Calu3 (cell line): ENCODE measurements at regions not wholly inside any gene's neighbourhood (a gene's known extent, or its start where the extent isn't known, plus 50 kb on each side); places are given as distances from the start of the nearest gene placed in this dataset.

Experiments
- BruUV-seq: library from RNA; stranded (reverse); fragments of 400-500 nt; replicated peaks from 2 replicates; lab custom pipeline; 2021; lab: Mats Ljungman, UMichigan
- CTCF ChIA-PET: fragments of 300-600 bp; sonication (Branson Sonifier 250); formaldehyde crosslinking; loops from one replicate; lab custom pipeline; 2022; ENCODE audit warnings: antibody characterized with exemption; lab: Charles Lee
- DNase-seq: peaks from one replicate; pipeline ENCODE4 v3.0.0; 2022
- H3K27ac Mint-ChIP-seq: one replicate; pipeline ENCODE4 v1.8.0; 2022; ENCODE audit warnings: mixed read lengths; ENCODE audit not compliant: unreplicated experiment
- H3K27me3 Mint-ChIP-seq: one replicate; pipeline ENCODE4 v1.8.0; 2022; ENCODE audit warnings: mixed read lengths; ENCODE audit not compliant: unreplicated experiment
- H3K36me3 Mint-ChIP-seq: one replicate; pipeline ENCODE4 v1.8.0; 2022; ENCODE audit warnings: mild to moderate bottlenecking, moderate library complexity, mixed read lengths; ENCODE audit not compliant: insufficient read depth, unreplicated experiment
- H3K4me1 Mint-ChIP-seq: one replicate; pipeline ENCODE4 v1.8.0; 2022; ENCODE audit warnings: mild to moderate bottlenecking, low read depth, mixed read lengths; ENCODE audit not compliant: unreplicated experiment
- H3K4me3 Mint-ChIP-seq: one replicate; pipeline ENCODE4 v1.8.0; 2022; ENCODE audit warnings: mild to moderate bottlenecking, low read depth, moderate library complexity, mixed read lengths; ENCODE audit not compliant: unreplicated experiment
- H3K9me3 Mint-ChIP-seq: one replicate; pipeline ENCODE4 v1.8.0; 2022; ENCODE audit warnings: low read depth, mixed read lengths; ENCODE audit not compliant: unreplicated experiment
- CTCF ChIP-seq: fragments of 200-600 bp; IDR thresholded peaks from one replicate; pipeline ENCODE4 v1.8.0; 2022; ENCODE audit warnings: antibody characterized with exemption; ENCODE audit not compliant: unreplicated experiment
- intact Hi-C: fragments of 100-400 bp; cut with micrococcal nuclease; formaldehyde crosslinking; loops from one replicate; pipeline ENCODE4 v1.10.0; 2022; ENCODE audit not compliant: unreplicated experiment

GRCh38 chr1:87202922-87203655 is 125.6 kb upstream of the LMO4 start:
- no TSS peak for BruUV-seq
- DNase-seq = no peak
- no peak for TF ChIP-seq CTCF
- CTCF ChIA-PET = no interaction called here
- Mint-ChIP-seq H3K9me3 (no peaks in the 10 kb centered on the region), H3K27ac (no peak overlapping the region), H3K4me1 (peaks cover 19% of the 10 kb centered on the region), H3K4me3 (no peak overlapping the region), H3K27me3 (no peaks in the 10 kb centered on the region), H3K36me3 (no peaks in the 10 kb centered on the region)
- intact Hi-C loops = loop anchor here (5.0 kb wide), 1 partner anchor 51 kb away; no protein-coding TSS in a partner anchor

GRCh38 chr1:87203904-87204303 is 124.8 kb upstream of the LMO4 start:
- no peaks in the 10 kb centered on the region for H3K36me3 Mint-ChIP-seq
- intact Hi-C loops = loop anchor here (5.0 kb wide), 1 partner anchor 52 kb away; no protein-coding TSS in a partner anchor
- no peak for TF ChIP-seq CTCF
- BruUV-seq = no TSS peak
- peaks cover 19% of the 10 kb centered on the region for H3K4me1 Mint-ChIP-seq
- DNase-seq = no peak
- H3K9me3 Mint-ChIP-seq = no peaks in the 10 kb centered on the region
- no peak overlapping the region for H3K27ac Mint-ChIP-seq
- no peaks in the 10 kb centered on the region for H3K27me3 Mint-ChIP-seq
- no peak overlapping the region for H3K4me3 Mint-ChIP-seq
- CTCF ChIA-PET = interaction anchor here (0.6 kb wide), 1 partner anchor 202 kb away, joined by 3 read pairs; no protein-coding TSS in a partner anchor

- no peaks in the 10 kb centered on the region for H3K36me3 Mint-ChIP-seq
- H3K9me3 Mint-ChIP-seq = no peaks in the 10 kb centered on the region
- no peak for TF ChIP-seq CTCF
- no peak overlapping the region for H3K4me3 Mint-ChIP-seq
- H3K4me1 Mint-ChIP-seq = peaks cover 19% of the 10 kb centered on the region
- intact Hi-C loops = loop anchor here (5.0 kb wide), 1 partner anchor 52 kb away; no protein-coding TSS in a partner anchor
- DNase-seq = no peak
- CTCF ChIA-PET = no interaction called here
- no peaks in the 10 kb centered on the region for H3K27me3 Mint-ChIP-seq
- BruUV-seq = no TSS peak
- no peak overlapping the region for H3K27ac Mint-ChIP-seq
These were observed 124.2 kb upstream of the LMO4 start for GRCh38 chr1:87204441-87204840.

GRCh38 chr1:87204921-87205320 is 123.8 kb upstream of the LMO4 start:
- no peaks in the 10 kb centered on the region for H3K36me3 Mint-ChIP-seq

More at GRCh38 chr1:87204921-87205320, 123.8 kb upstream of the LMO4 start:
- no peak for DNase-seq
- CTCF ChIA-PET = no interaction called here
- Mint-ChIP-seq H3K9me3 (no peaks in the 10 kb centered on the region), H3K4me3 (no peak overlapping the region), H3K27me3 (no peaks in the 10 kb centered on the region), H3K4me1 (peaks cover 18% of the 10 kb centered on the region), H3K27ac (no peak overlapping the region)
- intact Hi-C loops = loop anchor here (5.0 kb wide), 1 partner anchor 53 kb away; no protein-coding TSS in a partner anchor
- no peak for TF ChIP-seq CTCF
- no TSS peak for BruUV-seq
